IMR-90 (cell line): ENCODE measurements at regions not wholly inside any gene's neighbourhood (a gene's known extent, or its start where the extent isn't known, plus 50 kb on each side); places are given as distances from the start of the nearest gene placed in this dataset.

ENCODE experiments used
- MAFK ChIP-seq: IDR thresholded peaks from 2 replicates; pipeline ENCODE4 v1.6.1; 2012; ENCODE audit warnings: low read depth, low read length, improper control_type of control experiment
- RCOR1 ChIP-seq: IDR thresholded peaks from 2 replicates; pipeline ENCODE4 v1.6.1; 2012; ENCODE audit warnings: mild to moderate bottlenecking, low read length, improper control_type of control experiment; ENCODE audit not compliant: insufficient replicate concordance
- SMC3 ChIP-seq: fragments of 150-350 bp; IDR thresholded peaks from 2 replicates; pipeline ENCODE4 v1.6.1; 2016; ENCODE audit warnings: low read depth, mild to moderate bottlenecking, antibody characterized with exemption, low read length, moderate library complexity
- TF ChIP-seq, protein P1 (sequence below): conservative IDR thresholded peaks from 2 replicates; pipeline ENCODE4 v1.5.1; 2012; ENCODE audit warnings: mild to moderate bottlenecking, low read depth, low read length, improper control_type of control experiment

DNA sequence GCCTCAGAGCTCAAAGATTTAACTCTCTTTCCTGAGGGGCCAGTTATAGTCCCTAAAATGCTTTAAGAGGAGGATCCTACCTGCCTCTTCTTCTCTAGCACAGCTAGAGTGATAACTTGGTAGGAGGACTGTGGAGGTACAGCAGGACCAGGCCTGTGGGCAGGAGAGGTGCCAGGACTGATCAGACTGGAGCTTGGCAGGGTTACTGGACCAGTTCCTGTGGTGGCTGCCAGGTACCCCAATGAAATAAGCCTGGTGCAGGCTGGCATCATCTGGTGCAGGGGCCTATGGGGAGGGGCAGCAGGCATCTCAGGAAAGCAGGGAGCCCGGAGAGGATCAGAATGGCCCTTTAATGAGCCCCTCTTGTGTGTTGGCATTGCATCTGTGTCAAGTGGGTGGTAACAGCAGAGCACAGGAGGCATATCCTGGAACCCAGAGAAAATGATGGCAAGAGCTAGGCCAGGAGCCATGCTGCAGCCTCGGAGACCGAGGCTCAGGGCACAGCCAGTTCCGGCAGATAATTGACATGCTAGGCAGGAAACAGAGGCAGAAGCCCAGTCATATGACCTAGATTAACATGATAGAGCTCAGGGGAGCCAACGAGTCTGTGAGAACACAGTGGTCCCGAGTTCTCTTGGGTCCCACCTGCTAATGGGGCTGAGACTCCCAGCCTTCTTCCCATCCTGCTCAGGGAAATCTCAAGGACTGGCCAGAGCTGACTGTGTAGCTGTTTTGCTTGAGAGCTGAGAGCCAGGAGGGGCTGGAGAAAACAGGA, 187.5 kb upstream of the ZBED5 start:
- TF ChIP-seq, protein P1, sequence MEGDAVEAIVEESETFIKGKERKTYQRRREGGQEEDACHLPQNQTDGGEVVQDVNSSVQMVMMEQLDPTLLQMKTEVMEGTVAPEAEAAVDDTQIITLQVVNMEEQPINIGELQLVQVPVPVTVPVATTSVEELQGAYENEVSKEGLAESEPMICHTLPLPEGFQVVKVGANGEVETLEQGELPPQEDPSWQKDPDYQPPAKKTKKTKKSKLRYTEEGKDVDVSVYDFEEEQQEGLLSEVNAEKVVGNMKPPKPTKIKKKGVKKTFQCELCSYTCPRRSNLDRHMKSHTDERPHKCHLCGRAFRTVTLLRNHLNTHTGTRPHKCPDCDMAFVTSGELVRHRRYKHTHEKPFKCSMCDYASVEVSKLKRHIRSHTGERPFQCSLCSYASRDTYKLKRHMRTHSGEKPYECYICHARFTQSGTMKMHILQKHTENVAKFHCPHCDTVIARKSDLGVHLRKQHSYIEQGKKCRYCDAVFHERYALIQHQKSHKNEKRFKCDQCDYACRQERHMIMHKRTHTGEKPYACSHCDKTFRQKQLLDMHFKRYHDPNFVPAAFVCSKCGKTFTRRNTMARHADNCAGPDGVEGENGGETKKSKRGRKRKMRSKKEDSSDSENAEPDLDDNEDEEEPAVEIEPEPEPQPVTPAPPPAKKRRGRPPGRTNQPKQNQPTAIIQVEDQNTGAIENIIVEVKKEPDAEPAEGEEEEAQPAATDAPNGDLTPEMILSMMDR, result no peak
- TF ChIP-seq SMC3 (no peak), RCOR1 (no peak), MAFK (no peak)
